ENCODE measurements at regions not wholly inside any gene's neighbourhood (a gene's known extent, or its start where the extent isn't known, plus 50 kb on each side); places are given as distances from the start of the nearest gene placed in this dataset.

DNA sequence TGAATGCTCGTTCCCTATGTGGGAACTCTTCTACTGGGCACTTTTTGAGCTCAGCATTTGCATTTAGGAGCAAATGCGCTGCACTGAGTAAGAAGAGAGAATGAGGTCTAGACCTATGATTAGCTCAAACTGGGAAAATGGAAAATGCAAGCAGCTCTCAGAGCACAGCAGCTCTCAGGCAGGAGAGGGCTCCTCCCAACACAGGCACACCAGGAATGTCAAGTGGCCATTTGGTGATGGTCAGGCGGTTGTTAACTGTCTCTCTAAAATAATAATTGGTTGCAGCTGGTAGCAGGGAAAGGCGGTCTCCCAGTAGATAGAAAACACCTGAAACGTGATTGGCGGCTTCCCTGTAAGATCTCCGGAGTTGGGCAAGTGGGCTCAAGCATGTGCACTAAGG lies 162.0 kb upstream of the ECI2 start:
- Histone ChIP-seq H3K27ac (ENCODE audit: low read depth, low read length) (no peak overlapping the region), H3K4me1 (ENCODE audit: control insufficient read depth in 3 of 3, insufficient read depth in 3 of 3, low read length in 3 of 3) (peaks cover 9 to 10% (median 10%) of the 10 kb centered on the region in 3 donors), H3K27me3 (ENCODE audit: control insufficient read depth in 3 of 3, insufficient read depth in 3 of 3, low read length in 3 of 3) (no peaks in the 10 kb centered on the region)

GRCh38 chr6:4296552-4296951 lies 161.2 kb upstream of the ECI2 start:
- H3K9ac ChIP-seq (ENCODE audit: low read depth in 1 of 3, low read length in 3 of 3) = no peak overlapping the region
- H3K27me3 ChIP-seq (ENCODE audit: control insufficient read depth in 3 of 3, insufficient read depth in 3 of 3, low read length in 3 of 3) = no peaks in the 10 kb centered on the region
- no peaks in the 10 kb centered on the region for H3K36me3 ChIP-seq (ENCODE audit: control insufficient read depth in 3 of 3, insufficient read depth in 3 of 3, low read length in 3 of 3)
- peaks cover 1 to 2% (median 2%) of the 10 kb centered on the region in 3 donors for H3K4me1 ChIP-seq (ENCODE audit: control insufficient read depth in 3 of 3, insufficient read depth in 3 of 3, low read length in 3 of 3)
- no peaks in the 10 kb centered on the region for H3K9me3 ChIP-seq (ENCODE audit: control insufficient read depth in 3 of 3, low read length in 3 of 3)
- no peak overlapping the region for H3K27ac ChIP-seq (ENCODE audit: low read depth, low read length)
- H3K4me3 ChIP-seq (ENCODE audit: low read length in 3 of 3) = no peak overlapping the region

More for the DNA sequence above, 162.0 kb upstream of the ECI2 start:
- Histone ChIP-seq H3K4me3 (ENCODE audit: low read length in 3 of 3) (no peak overlapping the region), H3K36me3 (ENCODE audit: control insufficient read depth in 3 of 3, insufficient read depth in 3 of 3, low read length in 3 of 3) (no peaks in the 10 kb centered on the region), H3K9me3 (ENCODE audit: control insufficient read depth in 3 of 3, low read length in 3 of 3) (no peaks in the 10 kb centered on the region), H3K9ac (ENCODE audit: low read depth in 1 of 3, low read length in 3 of 3) (no peak overlapping the region)

DNA sequence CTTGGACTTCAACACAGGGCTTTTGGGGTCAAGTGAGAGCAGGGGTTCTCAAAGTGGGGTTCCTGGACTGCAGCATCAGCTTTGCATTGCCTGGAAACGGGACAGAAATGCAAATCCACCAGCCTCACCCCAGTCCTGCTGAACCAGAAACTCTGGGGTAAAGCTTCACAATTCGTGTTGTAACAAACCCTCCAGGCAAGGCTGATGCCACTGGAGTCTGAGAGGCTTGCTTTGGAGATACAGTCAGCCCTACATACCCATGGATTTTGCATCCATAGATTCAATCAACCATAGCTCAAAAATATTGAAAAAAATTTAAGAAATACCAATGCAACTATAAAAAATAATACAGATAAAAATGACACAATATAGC lies 160.4 kb upstream of the ECI2 start:
- Histone ChIP-seq H3K27ac (ENCODE audit: low read depth, low read length) (no peak overlapping the region), H3K9me3 (ENCODE audit: control insufficient read depth in 3 of 3, low read length in 3 of 3) (no peaks in the 10 kb centered on the region), H3K4me3 (ENCODE audit: low read length in 3 of 3) (no peak overlapping the region), H3K27me3 (ENCODE audit: control insufficient read depth in 3 of 3, insufficient read depth in 3 of 3, low read length in 3 of 3) (no peaks in the 10 kb centered on the region), H3K36me3 (ENCODE audit: control insufficient read depth in 3 of 3, insufficient read depth in 3 of 3, low read length in 3 of 3) (no peaks in the 10 kb centered on the region), H3K4me1 (ENCODE audit: control insufficient read depth in 3 of 3, insufficient read depth in 3 of 3, low read length in 3 of 3) (no peaks in the 10 kb centered on the region), H3K9ac (ENCODE audit: low read depth in 1 of 3, low read length in 3 of 3) (no peak overlapping the region)

GRCh38 chr6:4295058-4295782 lies 159.8 kb upstream of the ECI2 start:
- Histone ChIP-seq H3K9me3 (ENCODE audit: control insufficient read depth in 3 of 3, low read length in 3 of 3) (no peaks in the 10 kb centered on the region), H3K4me1 (ENCODE audit: control insufficient read depth in 3 of 3, insufficient read depth in 3 of 3, low read length in 3 of 3) (no peaks in the 10 kb centered on the region), H3K4me3 (ENCODE audit: low read length in 3 of 3) (no peak overlapping the region), H3K27ac (ENCODE audit: low read depth, low read length) (no peak overlapping the region), H3K27me3 (ENCODE audit: control insufficient read depth in 3 of 3, insufficient read depth in 3 of 3, low read length in 3 of 3) (no peaks in the 10 kb centered on the region), H3K9ac (ENCODE audit: low read depth in 1 of 3, low read length in 3 of 3) (no peak overlapping the region), H3K36me3 (ENCODE audit: control insufficient read depth in 3 of 3, insufficient read depth in 3 of 3, low read length in 3 of 3) (no peaks in the 10 kb centered on the region)

GRCh38 chr6:4294636-4295035 lies 159.3 kb upstream of the ECI2 start:
- Histone ChIP-seq H3K27me3 (ENCODE audit: control insufficient read depth in 3 of 3, insufficient read depth in 3 of 3, low read length in 3 of 3) (no peaks in the 10 kb centered on the region), H3K36me3 (ENCODE audit: control insufficient read depth in 3 of 3, insufficient read depth in 3 of 3, low read length in 3 of 3) (no peaks in the 10 kb centered on the region), H3K9me3 (ENCODE audit: control insufficient read depth in 3 of 3, low read length in 3 of 3) (no peaks in the 10 kb centered on the region), H3K4me1 (ENCODE audit: control insufficient read depth in 3 of 3, insufficient read depth in 3 of 3, low read length in 3 of 3) (no peaks in the 10 kb centered on the region), H3K27ac (ENCODE audit: low read depth, low read length) (no peak overlapping the region), H3K4me3 (ENCODE audit: low read length in 3 of 3) (no peak overlapping the region), H3K9ac (ENCODE audit: low read depth in 1 of 3, low read length in 3 of 3) (no peak overlapping the region)

DNA sequence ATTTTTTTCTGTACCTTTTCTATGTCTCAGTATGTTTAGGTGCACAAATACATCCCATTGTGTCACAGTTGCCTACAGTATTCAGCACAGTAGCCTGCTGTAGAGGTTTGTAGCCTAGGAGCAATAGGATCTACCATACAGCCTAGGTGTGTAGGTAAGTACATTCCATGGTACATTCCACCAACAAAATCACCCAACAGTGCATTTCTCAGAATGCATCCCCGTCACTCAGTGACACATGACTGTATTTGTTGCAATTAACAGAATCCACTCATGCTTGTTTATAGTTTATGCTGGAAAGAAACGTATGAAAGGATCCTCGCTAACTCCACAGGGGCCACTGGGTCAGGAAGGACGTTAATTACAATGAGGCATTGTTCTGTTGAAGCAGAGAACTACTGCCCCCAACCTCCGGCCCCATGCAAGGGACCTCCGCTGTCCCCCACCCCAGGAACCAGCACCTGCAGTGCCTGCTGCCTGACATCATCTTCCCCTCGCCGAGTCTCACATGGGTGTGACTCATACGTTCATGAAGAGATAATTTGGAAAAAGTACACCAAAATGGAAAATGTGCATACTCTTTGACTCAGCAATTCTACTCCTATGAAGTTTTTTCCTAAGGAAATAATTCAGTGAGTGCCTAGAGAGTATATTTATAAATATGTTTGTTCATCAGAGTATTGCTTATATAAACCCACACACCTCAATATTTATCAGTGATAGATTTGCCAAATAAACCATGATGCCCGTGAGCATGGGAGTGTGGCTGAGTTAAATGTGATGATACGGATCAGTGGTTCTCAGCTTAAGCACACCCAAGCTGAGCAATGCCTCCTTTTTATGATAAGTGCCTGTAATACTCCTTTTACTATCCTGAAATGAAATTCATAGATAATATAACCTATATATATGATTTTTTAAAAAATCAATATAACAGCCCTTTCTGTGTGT lies 156.4 kb upstream of the ECI2 start:
- H3K4me1 ChIP-seq (ENCODE audit: control insufficient read depth in 3 of 3, insufficient read depth in 3 of 3, low read length in 3 of 3) = peaks cover 0 to 3% (median 0%) of the 10 kb centered on the region in 3 donors
- no peak overlapping the region for H3K9ac ChIP-seq (ENCODE audit: low read depth in 1 of 3, low read length in 3 of 3)
- no peaks in the 10 kb centered on the region for H3K36me3 ChIP-seq (ENCODE audit: control insufficient read depth in 3 of 3, insufficient read depth in 3 of 3, low read length in 3 of 3)
- H3K9me3 ChIP-seq (ENCODE audit: control insufficient read depth in 3 of 3, low read length in 3 of 3) = no peaks in the 10 kb centered on the region
- H3K27ac ChIP-seq (ENCODE audit: low read depth, low read length) = no peak overlapping the region
- no peak overlapping the region for H3K4me3 ChIP-seq (ENCODE audit: low read length in 3 of 3)
- no peaks in the 10 kb centered on the region for H3K27me3 ChIP-seq (ENCODE audit: control insufficient read depth in 3 of 3, insufficient read depth in 3 of 3, low read length in 3 of 3)

DNA sequence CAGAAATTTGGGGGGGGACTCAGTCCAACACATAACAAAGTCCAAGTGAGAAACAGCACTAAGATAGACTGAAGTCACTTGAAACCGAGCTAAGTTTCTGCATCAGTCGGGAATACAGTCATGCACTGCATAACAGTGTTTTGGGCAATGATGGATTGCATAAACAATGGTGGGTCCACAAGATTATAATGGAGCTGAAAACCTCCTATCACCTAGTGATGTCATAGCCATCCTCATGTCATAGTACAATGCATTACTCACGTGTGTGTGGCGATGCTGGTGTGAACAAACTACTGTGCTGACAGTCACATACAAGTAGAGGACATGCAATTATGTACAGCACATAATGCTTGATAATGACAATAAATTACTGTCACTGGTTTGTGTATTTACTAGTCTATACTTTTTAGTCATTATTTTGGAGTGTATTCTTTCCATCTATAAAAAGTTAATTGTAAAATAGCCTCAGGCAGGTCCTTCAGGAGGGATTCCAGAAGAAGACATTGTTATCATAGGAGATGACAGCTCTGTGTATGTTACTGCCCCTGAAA lies 154.5 kb upstream of the ECI2 start:
- Histone ChIP-seq H3K4me1 (ENCODE audit: control insufficient read depth in 3 of 3, insufficient read depth in 3 of 3, low read length in 3 of 3) (peaks cover 0 to 3% (median 0%) of the 10 kb centered on the region in 3 donors), H3K27me3 (ENCODE audit: control insufficient read depth in 3 of 3, insufficient read depth in 3 of 3, low read length in 3 of 3) (no peaks in the 10 kb centered on the region), H3K9me3 (ENCODE audit: control insufficient read depth in 3 of 3, low read length in 3 of 3) (no peaks in the 10 kb centered on the region), H3K36me3 (ENCODE audit: control insufficient read depth in 3 of 3, insufficient read depth in 3 of 3, low read length in 3 of 3) (no peaks in the 10 kb centered on the region), H3K9ac (ENCODE audit: low read depth in 1 of 3, low read length in 3 of 3) (no peak overlapping the region), H3K4me3 (ENCODE audit: low read length in 3 of 3) (no peak overlapping the region), H3K27ac (ENCODE audit: low read depth, low read length) (no peak overlapping the region)

- Histone ChIP-seq H3K9ac (ENCODE audit: low read depth in 1 of 3, low read length in 3 of 3) (no peak overlapping the region), H3K4me1 (ENCODE audit: control insufficient read depth in 3 of 3, insufficient read depth in 3 of 3, low read length in 3 of 3) (peaks cover 0 to 3% (median 0%) of the 10 kb centered on the region in 3 donors), H3K4me3 (ENCODE audit: low read length in 3 of 3) (no peak overlapping the region), H3K9me3 (ENCODE audit: control insufficient read depth in 3 of 3, low read length in 3 of 3) (no peaks in the 10 kb centered on the region), H3K27ac (ENCODE audit: low read depth, low read length) (no peak overlapping the region), H3K36me3 (ENCODE audit: control insufficient read depth in 3 of 3, insufficient read depth in 3 of 3, low read length in 3 of 3) (no peaks in the 10 kb centered on the region), H3K27me3 (ENCODE audit: control insufficient read depth in 3 of 3, insufficient read depth in 3 of 3, low read length in 3 of 3) (no peaks in the 10 kb centered on the region)
Measured at GRCh38 chr6:4287811-4288244, 152.5 kb upstream of the ECI2 start.

GRCh38 chr6:4287372-4287771 lies 152.0 kb upstream of the ECI2 start:
- no peaks in the 10 kb centered on the region for H3K27me3 ChIP-seq (ENCODE audit: control insufficient read depth in 3 of 3, insufficient read depth in 3 of 3, low read length in 3 of 3)
- H3K36me3 ChIP-seq (ENCODE audit: control insufficient read depth in 3 of 3, insufficient read depth in 3 of 3, low read length in 3 of 3) = no peaks in the 10 kb centered on the region
- H3K4me1 ChIP-seq (ENCODE audit: control insufficient read depth in 3 of 3, insufficient read depth in 3 of 3, low read length in 3 of 3) = peaks cover 0 to 3% (median 0%) of the 10 kb centered on the region in 3 donors
- H3K27ac ChIP-seq (ENCODE audit: low read depth, low read length) = no peak overlapping the region
- no peak overlapping the region for H3K9ac ChIP-seq (ENCODE audit: low read depth in 1 of 3, low read length in 3 of 3)
- no peak overlapping the region for H3K4me3 ChIP-seq (ENCODE audit: low read length in 3 of 3)
- no peaks in the 10 kb centered on the region for H3K9me3 ChIP-seq (ENCODE audit: control insufficient read depth in 3 of 3, low read length in 3 of 3)

DNA sequence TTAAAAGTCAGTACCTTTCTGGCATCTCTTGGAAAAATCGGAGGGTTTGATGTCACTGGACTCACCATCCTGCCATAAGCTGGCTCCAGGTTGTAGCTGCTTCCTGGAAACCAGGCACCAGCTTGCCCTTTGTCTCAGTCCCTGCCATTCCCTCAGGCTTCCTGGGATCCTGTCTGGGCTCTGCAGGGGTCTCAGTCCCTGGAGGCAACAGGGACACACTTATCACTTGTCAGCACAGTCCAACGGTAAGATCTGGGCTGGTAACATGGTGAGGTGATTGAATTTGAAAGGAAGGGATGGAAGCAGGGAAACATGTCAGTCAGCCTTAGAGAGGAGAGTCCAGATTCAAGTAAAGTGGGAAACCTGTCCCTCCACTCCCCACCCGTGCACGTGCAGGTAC lies 147.6 kb upstream of the ECI2 start:
- peaks cover 0 to 4% (median 0%) of the 10 kb centered on the region in 3 donors for H3K27me3 ChIP-seq (ENCODE audit: control insufficient read depth in 3 of 3, insufficient read depth in 3 of 3, low read length in 3 of 3)
- H3K4me1 ChIP-seq (ENCODE audit: control insufficient read depth in 3 of 3, insufficient read depth in 3 of 3, low read length in 3 of 3) = peaks cover 7 to 13% (median 10%) of the 10 kb centered on the region in 3 donors
- H3K4me3 ChIP-seq (ENCODE audit: low read length in 3 of 3) = no peak overlapping the region
- no peaks in the 10 kb centered on the region for H3K9me3 ChIP-seq (ENCODE audit: control insufficient read depth in 3 of 3, low read length in 3 of 3)
- no peak overlapping the region for H3K27ac ChIP-seq (ENCODE audit: low read depth, low read length)
- H3K36me3 ChIP-seq (ENCODE audit: control insufficient read depth in 3 of 3, insufficient read depth in 3 of 3, low read length in 3 of 3) = no peaks in the 10 kb centered on the region
- H3K9ac ChIP-seq (ENCODE audit: low read depth in 1 of 3, low read length in 3 of 3) = no peak overlapping the region
